ENCODE measurements at regions not wholly inside any gene's neighbourhood (a gene's known extent, or its start where the extent isn't known, plus 50 kb on each side); places are given as distances from the start of the nearest gene placed in this dataset.

GRCh38 chr1:188164459-188164858 lies 1335.7 kb downstream of the PLA2G4A start:
- TF ChIP-seq CTCF (IDR thresholded peaks at IDR 0.05; ENCODE audit: low read length) (no peak), EZH2 (optimal IDR thresholded peaks at IDR 0.05; ENCODE audit: low read depth, low read length) (no peak), EZH2phosphoT487 (IDR thresholded peaks at IDR 0.05; ENCODE audit: low read length) (no peak)

Data from MM.1S (cell line).